Retinal pigment epithelial cell (primary cell): ENCODE measurements at regions not wholly inside any gene's neighbourhood (a gene's known extent, or its start where the extent isn't known, plus 50 kb on each side); places are given as distances from the start of the nearest gene placed in this dataset.

Experiments
- DNase-seq: peaks from one replicate; pipeline ENCODE4 v3.0.0-alpha.2; 2010; ENCODE audit warnings: low read depth
- H3K4me3 ChIP-seq: 2 replicates; pipeline ENCODE4 v1.5.1; 2011; ENCODE audit warnings: mild to moderate bottlenecking, low read length, control low read depth, moderate library complexity
- TF ChIP-seq, protein P1 (sequence below): conservative IDR thresholded peaks from 2 replicates; pipeline ENCODE4 v1.5.1; 2011; ENCODE audit warnings: low read depth, low read length, control low read depth, inconsistent platforms

DNA sequence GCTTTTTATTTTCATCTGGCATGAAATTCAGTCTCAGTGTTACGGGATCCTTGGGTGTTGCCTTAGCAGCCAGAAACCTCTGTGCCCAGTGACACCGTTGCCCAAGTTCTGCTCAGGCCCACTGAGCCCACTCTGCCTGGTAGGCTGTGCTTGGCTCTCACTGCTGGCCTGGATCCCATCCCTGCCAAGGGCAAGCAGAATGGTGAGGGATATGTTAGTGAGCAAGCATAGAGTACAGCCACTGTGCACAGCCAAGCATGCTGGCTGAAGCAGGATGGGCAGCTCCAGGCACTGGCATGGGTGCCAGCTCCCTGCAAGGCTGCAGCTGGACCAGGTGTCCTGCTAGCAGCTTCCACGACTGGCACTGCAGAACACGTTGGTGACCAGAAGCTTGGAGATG, 194.7 kb upstream of the TFPI start:
- TF ChIP-seq, protein P1, sequence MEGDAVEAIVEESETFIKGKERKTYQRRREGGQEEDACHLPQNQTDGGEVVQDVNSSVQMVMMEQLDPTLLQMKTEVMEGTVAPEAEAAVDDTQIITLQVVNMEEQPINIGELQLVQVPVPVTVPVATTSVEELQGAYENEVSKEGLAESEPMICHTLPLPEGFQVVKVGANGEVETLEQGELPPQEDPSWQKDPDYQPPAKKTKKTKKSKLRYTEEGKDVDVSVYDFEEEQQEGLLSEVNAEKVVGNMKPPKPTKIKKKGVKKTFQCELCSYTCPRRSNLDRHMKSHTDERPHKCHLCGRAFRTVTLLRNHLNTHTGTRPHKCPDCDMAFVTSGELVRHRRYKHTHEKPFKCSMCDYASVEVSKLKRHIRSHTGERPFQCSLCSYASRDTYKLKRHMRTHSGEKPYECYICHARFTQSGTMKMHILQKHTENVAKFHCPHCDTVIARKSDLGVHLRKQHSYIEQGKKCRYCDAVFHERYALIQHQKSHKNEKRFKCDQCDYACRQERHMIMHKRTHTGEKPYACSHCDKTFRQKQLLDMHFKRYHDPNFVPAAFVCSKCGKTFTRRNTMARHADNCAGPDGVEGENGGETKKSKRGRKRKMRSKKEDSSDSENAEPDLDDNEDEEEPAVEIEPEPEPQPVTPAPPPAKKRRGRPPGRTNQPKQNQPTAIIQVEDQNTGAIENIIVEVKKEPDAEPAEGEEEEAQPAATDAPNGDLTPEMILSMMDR = no peak
- H3K4me3 ChIP-seq = no peak overlapping the region
- no peak for DNase-seq

DNA sequence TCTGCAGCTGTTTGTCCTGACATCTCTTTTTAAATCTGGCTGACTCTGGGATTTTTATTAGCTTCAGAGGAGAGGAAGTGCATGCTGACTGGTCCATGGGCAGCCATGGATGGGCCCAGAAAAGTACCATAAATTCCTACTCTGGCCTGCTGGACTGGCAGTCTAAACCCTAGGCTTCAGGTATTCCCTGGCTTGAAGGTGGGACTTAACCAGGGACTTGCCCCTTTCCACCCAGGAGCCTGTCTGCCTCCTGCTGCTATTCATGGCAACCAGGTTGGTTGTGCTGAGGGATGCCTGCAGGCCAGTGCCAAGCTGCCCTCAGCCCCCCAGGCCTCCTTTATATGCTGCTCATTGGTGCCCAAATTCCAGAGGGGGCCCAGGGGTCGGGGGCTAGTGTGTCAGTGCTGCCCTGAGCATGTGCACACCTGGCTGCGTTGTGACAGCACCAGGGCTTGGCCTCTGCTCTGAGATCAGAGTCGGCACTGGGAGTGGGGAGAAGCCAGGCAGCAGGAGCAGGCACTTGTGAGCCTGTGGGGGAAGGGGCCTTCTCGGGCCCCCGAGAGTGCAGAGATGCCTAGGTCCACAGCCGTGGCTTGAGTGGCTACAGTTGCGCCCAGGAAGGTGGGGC, 195.7 kb upstream of the TFPI start:
- no peak overlapping the region for H3K4me3 ChIP-seq
- DNase-seq = no peak
- TF ChIP-seq, protein P1 = no peak

DNA sequence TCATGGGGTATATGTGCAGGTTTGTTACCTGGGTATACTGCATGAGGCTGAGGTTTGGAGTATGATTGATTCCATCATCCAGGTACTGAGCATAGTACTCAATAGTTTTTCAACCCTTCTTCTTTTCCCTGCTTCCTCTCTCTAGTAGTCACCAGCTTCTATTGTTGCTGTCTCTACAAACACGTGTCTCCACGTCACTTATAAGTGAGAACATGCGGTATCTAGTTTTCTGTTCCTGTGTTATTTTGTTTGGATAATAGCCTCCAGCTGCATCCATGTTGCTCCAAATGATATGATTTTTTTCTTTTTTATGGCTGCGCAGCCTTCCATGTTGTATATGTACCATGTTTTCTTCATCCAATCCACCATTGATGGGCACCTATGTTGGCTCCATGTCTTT, 214.8 kb upstream of the TFPI start:
- no peak overlapping the region for H3K4me3 ChIP-seq
- no peak for DNase-seq
- TF ChIP-seq, protein P1 = no peak

DNA sequence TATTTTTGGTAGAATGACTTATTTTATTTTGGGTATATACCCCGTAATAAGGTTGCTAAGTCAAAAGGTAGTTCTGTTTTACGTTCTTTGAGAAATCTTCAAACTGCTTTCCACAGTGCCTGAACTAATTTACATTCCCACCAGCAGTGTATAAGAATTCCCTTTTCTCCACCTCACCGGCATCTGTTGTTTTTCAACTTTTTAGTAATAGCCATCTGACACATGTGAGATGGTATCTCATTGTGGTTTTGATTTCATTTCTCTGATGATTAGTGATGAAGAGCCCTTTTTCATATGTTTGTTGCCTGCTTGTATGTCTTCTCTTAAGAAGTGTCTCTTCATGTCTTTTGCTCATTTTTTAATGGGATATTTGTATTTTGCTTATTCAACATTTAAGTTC, 215.2 kb upstream of the TFPI start:
- TF ChIP-seq, protein P1 = no peak
- no peak for DNase-seq
- H3K4me3 ChIP-seq = no peak overlapping the region

DNA sequence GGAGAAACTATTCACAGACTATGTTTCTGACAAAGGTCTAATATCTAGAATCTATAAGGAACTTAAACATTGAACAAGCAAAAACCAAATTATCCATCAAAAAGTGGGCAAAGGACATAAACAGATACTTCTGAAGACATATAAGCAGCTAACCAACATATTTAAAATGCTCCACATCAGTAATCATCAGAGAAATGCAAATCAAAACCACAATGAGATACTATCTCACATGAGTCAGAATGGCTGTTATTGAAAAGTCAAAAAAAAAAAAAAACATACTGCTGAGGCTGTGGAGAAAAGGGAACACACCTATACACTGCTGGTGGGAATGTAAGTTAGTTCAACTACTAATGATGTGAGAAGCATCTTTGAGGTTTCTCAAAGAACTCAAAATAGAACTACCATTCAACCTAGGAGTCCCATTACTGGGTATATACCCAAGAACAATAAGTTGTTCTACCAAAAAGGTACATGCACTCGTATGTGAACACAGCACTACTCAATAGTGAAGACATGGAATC, 220.4 kb upstream of the TFPI start:
- DNase-seq = no peak
- no peak overlapping the region for H3K4me3 ChIP-seq
- TF ChIP-seq, protein P1 = no peak

DNA sequence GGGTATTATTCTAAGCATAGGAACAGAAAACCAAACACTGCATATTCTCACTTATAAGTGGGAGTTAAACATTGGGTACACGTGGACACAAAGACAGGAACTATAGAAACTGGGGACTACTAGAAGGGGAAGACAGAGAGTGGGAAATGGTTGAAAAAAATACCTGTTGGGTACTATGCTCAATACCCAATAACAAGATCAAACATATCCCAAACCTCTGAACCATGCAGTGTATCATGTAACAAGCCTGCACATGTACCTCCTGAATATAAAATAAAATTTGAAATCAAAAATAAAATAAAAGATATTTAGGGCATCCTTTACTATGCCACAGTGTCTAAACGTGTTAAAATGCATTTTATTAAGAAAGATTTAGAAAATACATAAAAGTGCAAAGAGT, 221.0 kb upstream of the TFPI start:
- no peak for DNase-seq
- TF ChIP-seq, protein P1 = no peak
- no peak overlapping the region for H3K4me3 ChIP-seq

DNA sequence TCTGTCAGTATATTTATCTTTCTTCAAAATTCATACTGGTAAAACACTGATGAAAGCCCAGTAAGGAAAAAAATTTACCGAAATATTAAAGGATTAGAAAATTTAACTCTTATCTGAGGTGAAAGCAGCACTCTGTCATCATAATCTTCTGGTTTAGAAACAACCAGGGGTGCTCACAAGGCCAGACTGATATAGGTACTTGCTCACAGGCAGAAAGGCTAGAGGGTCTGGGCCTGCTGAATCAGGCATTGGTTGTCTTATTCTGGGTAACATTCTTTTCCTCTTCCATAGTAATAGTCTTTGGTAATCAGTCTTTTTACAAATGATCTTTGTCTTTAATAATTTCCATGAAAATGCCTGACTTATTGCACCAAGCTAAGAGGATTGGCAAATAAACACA, 221.4 kb upstream of the TFPI start:
- TF ChIP-seq, protein P1 = no peak
- H3K4me3 ChIP-seq = no peak overlapping the region
- no peak for DNase-seq
